HepG2 (cell line): ENCODE measurements at regions not wholly inside any gene's neighbourhood (a gene's known extent, or its start where the extent isn't known, plus 50 kb on each side); places are given as distances from the start of the nearest gene placed in this dataset.

Experiments used
- ATAC-seq: fragments of 200-7000 bp; cut with Tn5 transposase; 3 replicates; pipeline ENCODE4 v1.9.1; 2020; ENCODE audit warnings: mild to moderate bottlenecking, moderate library complexity
- BruUV-seq: library from RNA; stranded (reverse); fragments of 400-500 nt; replicated peaks from 2 replicates; lab custom pipeline; 2021; lab: Mats Ljungman, UMichigan
- CTCF ChIA-PET: fragments of 300-600 bp; formaldehyde crosslinking; extraction: SDS; loops from one replicate; lab custom pipeline; 2021; ENCODE audit warnings: low total read pairs, inconsistent platforms, low intra/inter-chr PET ratio; lab: Yijun Ruan, JAX
- POLR2A ChIA-PET: fragments of 350-600 bp; sonication (Branson Sonifier 250); formaldehyde crosslinking; loops from one replicate; lab custom pipeline; 2020; ENCODE audit warnings: antibody characterized with exemption, inconsistent platforms; lab: Yijun Ruan, JAX
- DNase-seq: peaks from one replicate; pipeline ENCODE4 v3.0.0-alpha.2; 2015; ENCODE audit warnings: low spot score
- FAIRE-seq: peaks from 3 replicates; lab custom pipeline; 2011; peaks lifted over from hg19 to GRCh38; lab: Jason Lieb, UNC
- H2AFZ ChIP-seq: one replicate; pipeline ENCODE4 v1.6.1; 2011; ENCODE audit warnings: low read length, inconsistent platforms
- H3K27ac ChIP-seq: fragments of 300-600 bp; 3 replicates; pipeline ENCODE4 v1.8.0; 2011; ENCODE audit warnings: mixed run types, mild to moderate bottlenecking, mixed read lengths, low read length, inconsistent platforms; ENCODE audit not compliant: insufficient read depth; ENCODE audit errors: extremely low read length
- H3K27me3 ChIP-seq, 2 experiments: fragments of 200-600 bp in 1 of 2; 2 replicates in 1 of 2; 3 replicates in 1 of 2; pipeline versions ENCODE4 v1.6.0 to v1.8.0; 2011; ENCODE audit warnings: low read length in 2 of 2, mild to moderate bottlenecking in 2 of 2, moderate library complexity in 2 of 2, inconsistent platforms in 1 of 2; ENCODE audit not compliant: insufficient read depth in 2 of 2, control insufficient read depth in 1 of 2
- H3K36me3 ChIP-seq, 2 experiments: fragments of 200-600 bp in 1 of 2; replicated peaks in 1 of 2; 2 replicates in 1 of 2; 3 replicates in 1 of 2; pipeline versions ENCODE4 v1.5.1 to v1.8.0; 2011; ENCODE audit warnings: low read length in 2 of 2, inconsistent platforms in 1 of 2; ENCODE audit not compliant: insufficient read depth in 2 of 2, control insufficient read depth in 1 of 2
- H3K4me1 ChIP-seq: 2 replicates; pipeline ENCODE4 v1.5.1; 2012; ENCODE audit warnings: low read length, inconsistent platforms; ENCODE audit not compliant: insufficient read depth
- H3K4me2 ChIP-seq: 2 replicates; pipeline ENCODE4 v1.6.0; 2011; ENCODE audit warnings: low read depth, low read length, inconsistent platforms
- H3K4me3 ChIP-seq, 3 experiments: fragments of 200-600 bp in 1 of 3; sonication (generic), shearing (Covaris generic) in 1 of 3; replicated peaks in 1 of 3; 2 replicates each; pipeline ENCODE4 v1.5.1; 2011 to 2016; ENCODE audit warnings: low read length in 3 of 3, inconsistent platforms in 2 of 3, low read depth in 2 of 3, mild to moderate bottlenecking in 2 of 3, control low read depth in 1 of 3, mixed read lengths in 1 of 3; ENCODE audit not compliant: insufficient read depth in 1 of 3
- H3K79me2 ChIP-seq: one replicate; pipeline ENCODE4 v1.6.1; 2011; ENCODE audit warnings: low read length, inconsistent platforms; ENCODE audit not compliant: insufficient read depth
- H3K9ac ChIP-seq: 2 replicates; pipeline ENCODE4 v1.6.0; 2011; ENCODE audit warnings: mild to moderate bottlenecking, low read depth, low read length, inconsistent platforms; ENCODE audit not compliant: insufficient read depth
- H3K9me3 ChIP-seq: 2 replicates; pipeline ENCODE4 v1.5.1; 2012; ENCODE audit warnings: mild to moderate bottlenecking, low read length
- H4K20me1 ChIP-seq: 2 replicates; pipeline ENCODE4 v1.6.0; 2011; ENCODE audit warnings: inconsistent platforms, mild to moderate bottlenecking, low read length, moderate library complexity; ENCODE audit not compliant: insufficient read depth
- DR1 ChIP-seq: sonication (generic); formaldehyde crosslinking; IDR thresholded peaks from 2 replicates; pipeline ENCODE4 v1.8.0; 2021; ENCODE audit warnings: mild to moderate bottlenecking, missing genetic modification reagents, inconsistent platforms
- HMG20A ChIP-seq: IDR thresholded peaks from 2 replicates; pipeline ENCODE4 v1.6.1; 2016; ENCODE audit warnings: borderline replicate concordance
- SALL2 ChIP-seq: sonication (generic); formaldehyde crosslinking; IDR thresholded peaks from 2 replicates; pipeline ENCODE4 v1.8.1; 2023; ENCODE audit warnings: mild to moderate bottlenecking, missing genetic modification reagents, inconsistent platforms
- ZNF20 ChIP-seq: sonication (generic); formaldehyde crosslinking; IDR thresholded peaks from 2 replicates; pipeline ENCODE4 v1.4.0; 2020; ENCODE audit warnings: mild to moderate bottlenecking, moderate library complexity, missing genetic modification reagents
- WGBS: methylation state at CpG from one replicate; pipeline ENCODE4 v1.1.6; 2017; ENCODE audit warnings: low lambda C conversion rate; 5-methylcytosine and 5-hydroxymethylcytosine counted together
- in situ Hi-C: cut with HindIII; loops from 2 replicates; pipeline ENCODE4 v1.10.0; 2017; ENCODE audit warnings: low pct_unique_long_range_greater_than_20kb; ENCODE audit not compliant: extremely low pct_ligation_motif_present
- intact Hi-C: fragments of 100-400 bp; cut with micrococcal nuclease; formaldehyde crosslinking; loops from one replicate; pipeline ENCODE4 v1.10.0; 2022; ENCODE audit not compliant: unreplicated experiment
- TF ChIP-seq, protein P1 (sequence below): sonication (generic); formaldehyde crosslinking; conservative IDR thresholded peaks from 2 replicates; pipeline ENCODE4 v1.4.0; 2020; ENCODE audit warnings: missing genetic modification reagents
- TF ChIP-seq, protein P2 (sequence below): sonication (generic); formaldehyde crosslinking; IDR thresholded peaks from 2 replicates; pipeline ENCODE4 v1.8.0; 2022; ENCODE audit warnings: missing genetic modification reagents, low read depth, mild to moderate bottlenecking, borderline replicate concordance
- TF ChIP-seq, protein P3 (sequence below): sonication (generic); formaldehyde crosslinking; IDR thresholded peaks from 2 replicates; pipeline ENCODE4 v1.5.1; 2020; ENCODE audit warnings: mild to moderate bottlenecking, missing genetic modification reagents, borderline replicate concordance
- TF ChIP-seq, protein P4 (sequence below): sonication (generic); formaldehyde crosslinking; IDR thresholded peaks from 2 replicates; pipeline ENCODE4 v1.5.0; 2020; ENCODE audit warnings: missing genetic modification reagents
- TF ChIP-seq, protein P5 (sequence below): IDR thresholded peaks from 2 replicates; pipeline ENCODE4 v1.6.1; 2016; ENCODE audit warnings: mild to moderate bottlenecking, missing biosample characterization, missing genetic modification reagents

DNA sequence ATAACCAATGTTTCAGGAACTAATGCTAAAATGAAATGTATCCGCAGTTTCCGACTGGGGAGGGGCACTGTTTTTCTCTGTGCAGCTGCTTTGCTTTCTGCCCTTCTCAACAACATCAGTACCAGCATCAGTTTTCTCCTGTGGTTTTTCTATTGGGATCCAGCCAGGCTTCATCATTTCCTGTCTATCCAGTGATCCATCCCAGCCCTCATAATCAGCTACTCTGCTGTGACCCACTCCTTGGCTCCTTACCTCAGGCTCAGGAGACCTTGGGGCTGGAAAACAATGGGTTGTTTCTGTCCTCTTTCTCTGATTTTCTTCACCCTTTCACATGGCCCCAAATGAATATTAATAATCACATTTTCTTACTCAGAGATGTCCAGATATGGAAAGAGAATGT is 222.2 kb upstream of the DKK2 start (continued):
- TF ChIP-seq HMG20A (CRISPR knock-in tag), result no peak
- no peak for TF ChIP-seq ZNF20

DNA sequence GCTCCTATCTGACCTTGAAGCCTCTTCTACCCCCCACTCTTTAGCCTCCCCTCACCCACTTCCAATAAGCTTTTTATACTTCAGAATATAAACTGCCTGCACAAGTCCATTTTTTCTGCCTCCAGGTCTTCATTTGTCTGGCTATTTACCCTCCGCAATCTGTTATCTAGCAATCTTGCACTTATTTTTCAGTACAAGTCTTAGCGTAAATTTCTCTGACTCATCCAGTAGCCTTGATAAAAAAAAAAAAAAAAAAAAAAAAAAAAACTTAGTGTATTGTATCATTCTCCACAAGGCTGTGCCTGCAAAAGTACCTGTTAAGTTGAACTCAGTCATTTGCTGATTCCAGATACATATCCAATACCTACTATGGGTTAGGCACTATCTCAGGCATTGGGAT is 219.5 kb upstream of the DKK2 start:
- Histone ChIP-seq H3K36me3 (no peaks in the 10 kb centered on the region), H3K9me3 (no peaks in the 10 kb centered on the region), H3K27me3 (no peaks in the 10 kb centered on the region), H3K4me1 (no peaks in the 10 kb centered on the region), H3K9ac (no peak overlapping the region), H3K27ac (no peak overlapping the region), H3K4me3 (no peak overlapping the region), H3K4me2 (no peak overlapping the region), H2AFZ (no peak overlapping the region), H3K79me2 (no peaks in the 10 kb centered on the region), H4K20me1 (no peaks in the 10 kb centered on the region)
- intact Hi-C loops, result no loop called here
- ChIA-PET CTCF (no interaction called here), POLR2A (no interaction called here)
- no peak for FAIRE-seq
- in situ Hi-C loops, result no loop called here
- WGBS, result 23% methylated on average over 2 of the region's 2 CpGs
- no peak for DNase-seq
- ATAC-seq, result no peak
- no TSS peak for BruUV-seq
- TF ChIP-seq, protein P1, sequence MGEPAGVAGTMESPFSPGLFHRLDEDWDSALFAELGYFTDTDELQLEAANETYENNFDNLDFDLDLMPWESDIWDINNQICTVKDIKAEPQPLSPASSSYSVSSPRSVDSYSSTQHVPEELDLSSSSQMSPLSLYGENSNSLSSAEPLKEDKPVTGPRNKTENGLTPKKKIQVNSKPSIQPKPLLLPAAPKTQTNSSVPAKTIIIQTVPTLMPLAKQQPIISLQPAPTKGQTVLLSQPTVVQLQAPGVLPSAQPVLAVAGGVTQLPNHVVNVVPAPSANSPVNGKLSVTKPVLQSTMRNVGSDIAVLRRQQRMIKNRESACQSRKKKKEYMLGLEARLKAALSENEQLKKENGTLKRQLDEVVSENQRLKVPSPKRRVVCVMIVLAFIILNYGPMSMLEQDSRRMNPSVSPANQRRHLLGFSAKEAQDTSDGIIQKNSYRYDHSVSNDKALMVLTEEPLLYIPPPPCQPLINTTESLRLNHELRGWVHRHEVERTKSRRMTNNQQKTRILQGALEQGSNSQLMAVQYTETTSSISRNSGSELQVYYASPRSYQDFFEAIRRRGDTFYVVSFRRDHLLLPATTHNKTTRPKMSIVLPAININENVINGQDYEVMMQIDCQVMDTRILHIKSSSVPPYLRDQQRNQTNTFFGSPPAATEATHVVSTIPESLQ, result no peak
- TF ChIP-seq, protein P2, sequence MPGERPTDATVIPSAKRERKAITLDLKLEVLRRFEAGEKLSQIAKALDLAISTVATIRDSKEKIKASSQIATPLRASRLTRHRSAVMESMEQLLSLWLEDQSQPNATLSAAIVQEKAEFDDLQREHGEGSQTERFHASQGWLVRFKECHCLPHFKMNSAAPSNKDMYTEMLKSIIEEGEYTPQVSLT (CRISPR knock-in tag), result no peak
- TF ChIP-seq SALL2 (CRISPR knock-in tag), result no peak
- TF ChIP-seq, protein P3, sequence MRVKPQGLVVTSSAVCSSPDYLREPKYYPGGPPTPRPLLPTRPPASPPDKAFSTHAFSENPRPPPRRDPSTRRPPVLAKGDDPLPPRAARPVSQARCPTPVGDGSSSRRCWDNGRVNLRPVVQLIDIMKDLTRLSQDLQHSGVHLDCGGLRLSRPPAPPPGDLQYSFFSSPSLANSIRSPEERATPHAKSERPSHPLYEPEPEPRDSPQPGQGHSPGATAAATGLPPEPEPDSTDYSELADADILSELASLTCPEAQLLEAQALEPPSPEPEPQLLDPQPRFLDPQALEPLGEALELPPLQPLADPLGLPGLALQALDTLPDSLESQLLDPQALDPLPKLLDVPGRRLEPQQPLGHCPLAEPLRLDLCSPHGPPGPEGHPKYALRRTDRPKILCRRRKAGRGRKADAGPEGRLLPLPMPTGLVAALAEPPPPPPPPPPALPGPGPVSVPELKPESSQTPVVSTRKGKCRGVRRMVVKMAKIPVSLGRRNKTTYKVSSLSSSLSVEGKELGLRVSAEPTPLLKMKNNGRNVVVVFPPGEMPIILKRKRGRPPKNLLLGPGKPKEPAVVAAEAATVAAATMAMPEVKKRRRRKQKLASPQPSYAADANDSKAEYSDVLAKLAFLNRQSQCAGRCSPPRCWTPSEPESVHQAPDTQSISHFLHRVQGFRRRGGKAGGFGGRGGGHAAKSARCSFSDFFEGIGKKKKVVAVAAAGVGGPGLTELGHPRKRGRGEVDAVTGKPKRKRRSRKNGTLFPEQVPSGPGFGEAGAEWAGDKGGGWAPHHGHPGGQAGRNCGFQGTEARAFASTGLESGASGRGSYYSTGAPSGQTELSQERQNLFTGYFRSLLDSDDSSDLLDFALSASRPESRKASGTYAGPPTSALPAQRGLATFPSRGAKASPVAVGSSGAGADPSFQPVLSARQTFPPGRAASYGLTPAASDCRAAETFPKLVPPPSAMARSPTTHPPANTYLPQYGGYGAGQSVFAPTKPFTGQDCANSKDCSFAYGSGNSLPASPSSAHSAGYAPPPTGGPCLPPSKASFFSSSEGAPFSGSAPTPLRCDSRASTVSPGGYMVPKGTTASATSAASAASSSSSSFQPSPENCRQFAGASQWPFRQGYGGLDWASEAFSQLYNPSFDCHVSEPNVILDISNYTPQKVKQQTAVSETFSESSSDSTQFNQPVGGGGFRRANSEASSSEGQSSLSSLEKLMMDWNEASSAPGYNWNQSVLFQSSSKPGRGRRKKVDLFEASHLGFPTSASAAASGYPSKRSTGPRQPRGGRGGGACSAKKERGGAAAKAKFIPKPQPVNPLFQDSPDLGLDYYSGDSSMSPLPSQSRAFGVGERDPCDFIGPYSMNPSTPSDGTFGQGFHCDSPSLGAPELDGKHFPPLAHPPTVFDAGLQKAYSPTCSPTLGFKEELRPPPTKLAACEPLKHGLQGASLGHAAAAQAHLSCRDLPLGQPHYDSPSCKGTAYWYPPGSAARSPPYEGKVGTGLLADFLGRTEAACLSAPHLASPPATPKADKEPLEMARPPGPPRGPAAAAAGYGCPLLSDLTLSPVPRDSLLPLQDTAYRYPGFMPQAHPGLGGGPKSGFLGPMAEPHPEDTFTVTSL (CRISPR knock-in tag), result no peak
- TF ChIP-seq DR1 (CRISPR knock-in tag), result no peak
- TF ChIP-seq, protein P4, sequence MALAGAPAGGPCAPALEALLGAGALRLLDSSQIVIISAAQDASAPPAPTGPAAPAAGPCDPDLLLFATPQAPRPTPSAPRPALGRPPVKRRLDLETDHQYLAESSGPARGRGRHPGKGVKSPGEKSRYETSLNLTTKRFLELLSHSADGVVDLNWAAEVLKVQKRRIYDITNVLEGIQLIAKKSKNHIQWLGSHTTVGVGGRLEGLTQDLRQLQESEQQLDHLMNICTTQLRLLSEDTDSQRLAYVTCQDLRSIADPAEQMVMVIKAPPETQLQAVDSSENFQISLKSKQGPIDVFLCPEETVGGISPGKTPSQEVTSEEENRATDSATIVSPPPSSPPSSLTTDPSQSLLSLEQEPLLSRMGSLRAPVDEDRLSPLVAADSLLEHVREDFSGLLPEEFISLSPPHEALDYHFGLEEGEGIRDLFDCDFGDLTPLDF (CRISPR knock-in tag), result no peak
- TF ChIP-seq, protein P5, sequence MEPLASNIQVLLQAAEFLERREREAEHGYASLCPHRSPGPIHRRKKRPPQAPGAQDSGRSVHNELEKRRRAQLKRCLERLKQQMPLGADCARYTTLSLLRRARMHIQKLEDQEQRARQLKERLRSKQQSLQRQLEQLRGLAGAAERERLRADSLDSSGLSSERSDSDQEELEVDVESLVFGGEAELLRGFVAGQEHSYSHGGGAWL, result no peak
